K562 (cell line): ENCODE measurements at regions not wholly inside any gene's neighbourhood (a gene's known extent, or its start where the extent isn't known, plus 50 kb on each side); places are given as distances from the start of the nearest gene placed in this dataset.

Experiments used
- ATAC-seq: fragments of 200-7000 bp; cut with Tn5 transposase; 3 replicates; pipeline ENCODE4 v1.9.1; 2020; ENCODE audit warnings: moderate library complexity
- BruUV-seq: library from RNA; stranded (reverse); fragments of 400-500 nt; replicated peaks from 2 replicates; lab custom pipeline; 2021; lab: Mats Ljungman, UMichigan
- CTCF ChIA-PET: fragments of 300-600 bp; formaldehyde crosslinking; extraction: SDS; loops from one replicate; lab custom pipeline; 2021; ENCODE audit warnings: low intra/inter-chr PET ratio; lab: Yijun Ruan, JAX
- POLR2A ChIA-PET: fragments of 300-600, 350-650 bp; sonication (Branson Sonifier 250); formaldehyde crosslinking; extraction: SDS; loops from one replicate; lab custom pipeline; 2021; ENCODE audit warnings: antibody characterized with exemption, inconsistent platforms; lab: Yijun Ruan, JAX
- DNase-seq, 4 experiments: peaks; one replicate each; pipeline versions ENCODE4 v3.0.0 to v3.0.0-alpha.2; 2011 to 2018; ENCODE audit warnings: low spot score in 3 of 4, mixed read lengths in 3 of 4; ENCODE audit errors: extremely low read depth in 1 of 4
- FAIRE-seq: peaks from 2 replicates; lab custom pipeline; 2011; peaks lifted over from hg19 to GRCh38; lab: Jason Lieb, UNC
- H2AFZ ChIP-seq: 2 replicates; pipeline ENCODE4 v1.6.0; 2011; ENCODE audit warnings: low read depth, low read length, control low read depth, inconsistent platforms
- H3K27ac ChIP-seq: fragments of 200-600 bp; 3 replicates; pipeline ENCODE4 v1.8.0; 2011; ENCODE audit warnings: low read depth, mild to moderate bottlenecking, control low read depth, inconsistent platforms, low read length, moderate library complexity, mixed read lengths; ENCODE audit errors: extremely low read depth
- H3K27me3 ChIP-seq, 2 experiments: fragments of 300-600 bp in 1 of 2; 2 replicates in 1 of 2; 3 replicates in 1 of 2; pipeline versions ENCODE4 v1.6.0 to v1.8.0; 2011; ENCODE audit warnings: inconsistent platforms in 2 of 2, low read length in 2 of 2, mild to moderate bottlenecking in 1 of 2, mixed read lengths in 1 of 2, moderate library complexity in 1 of 2; ENCODE audit not compliant: control insufficient read depth in 2 of 2, insufficient read depth in 2 of 2
- H3K36me3 ChIP-seq: fragments of 300-600 bp; 3 replicates; pipeline ENCODE4 v1.8.0; 2011; ENCODE audit warnings: mild to moderate bottlenecking, low read length, inconsistent platforms; ENCODE audit not compliant: control insufficient read depth, insufficient read depth
- H3K4me1 ChIP-seq, 2 experiments: fragments of 200-600 bp in 1 of 2; replicated peaks in 1 of 2; 2 replicates in 1 of 2; 3 replicates in 1 of 2; pipeline versions ENCODE4 v1.5.1 to v1.8.0; 2011; ENCODE audit warnings: inconsistent platforms in 2 of 2, low read length in 2 of 2, mild to moderate bottlenecking in 1 of 2, mixed read lengths in 1 of 2, moderate library complexity in 1 of 2; ENCODE audit not compliant: control insufficient read depth in 2 of 2, insufficient read depth in 2 of 2
- H3K4me2 ChIP-seq: 2 replicates; pipeline ENCODE4 v1.6.1; 2011; ENCODE audit warnings: low read length, control low read depth, inconsistent platforms, mixed read lengths; ENCODE audit not compliant: insufficient read depth
- H3K4me3 ChIP-seq: fragments of 200-600 bp; sonication (generic), shearing (Covaris generic); 2 replicates; pipeline ENCODE4 v1.5.1; 2016; ENCODE audit warnings: control low read depth, inconsistent platforms
- H3K79me2 ChIP-seq: fragments of 200-600 bp; 3 replicates; pipeline ENCODE4 v1.8.0; 2011; ENCODE audit warnings: low read length, inconsistent platforms; ENCODE audit not compliant: control insufficient read depth, insufficient read depth
- H3K9ac ChIP-seq, 2 experiments: 2 replicates each; pipeline versions ENCODE4 v1.6.0 to v1.6.1; 2011; ENCODE audit warnings: low read depth in 2 of 2, low read length in 2 of 2, control low read depth in 1 of 2, inconsistent platforms in 1 of 2, mild to moderate bottlenecking in 1 of 2, mixed read lengths in 1 of 2; ENCODE audit not compliant: insufficient read depth in 1 of 2
- H3K9me1 ChIP-seq: one replicate; pipeline ENCODE4 v1.6.0; 2011; ENCODE audit warnings: inconsistent platforms, mild to moderate bottlenecking, low read length, moderate library complexity; ENCODE audit not compliant: control insufficient read depth, insufficient read depth
- H3K9me3 ChIP-seq: replicated peaks from 2 replicates; pipeline ENCODE4 v1.5.1; 2011; ENCODE audit warnings: low read depth, low read length, inconsistent platforms; ENCODE audit not compliant: control insufficient read depth, insufficient read depth
- H4K20me1 ChIP-seq: replicated peaks from 2 replicates; pipeline ENCODE4 v1.6.1; 2011; ENCODE audit warnings: low read length, inconsistent platforms, mixed read lengths; ENCODE audit not compliant: control insufficient read depth, insufficient read depth
- C11orf30 ChIP-seq: fragments of 450-650 bp; IDR thresholded peaks from 2 replicates; pipeline ENCODE4 v1.6.1; 2016; ENCODE audit warnings: low read depth, mild to moderate bottlenecking
- EWSR1 ChIP-seq: fragments of 450-650 bp; IDR thresholded peaks from 2 replicates; pipeline ENCODE4 v1.6.1; 2018; ENCODE audit warnings: borderline replicate concordance, mild to moderate bottlenecking, low read depth, moderate library complexity; ENCODE audit not compliant: partially characterized antibody
- NR2C2 ChIP-seq, 2 experiments: fragments of 200-800 bp in 1 of 2; sonication (Bioruptor generic) in 1 of 2; sonication (generic) in 1 of 2; formaldehyde crosslinking in 1 of 2; IDR thresholded peaks; 2 replicates each; pipeline versions ENCODE4 v1.6.1 to v1.8.0; 2016 to 2022; ENCODE audit warnings: mild to moderate bottlenecking in 1 of 2, missing compliant biosample characterization in 1 of 2, missing genetic modification characterization in 1 of 2, missing genetic modification reagents in 1 of 2
- ZNF197 ChIP-seq: fragments of 200-800 bp; sonication (Bioruptor generic); IDR thresholded peaks from 2 replicates; pipeline ENCODE4 v1.6.1; 2016; ENCODE audit warnings: low read depth, missing genetic modification characterization, missing compliant biosample characterization
- WGBS: fragments of 100-300 bp; shearing (Covaris generic); methylation state at CpG from one replicate; pipeline ENCODE4 v1.1.6; 2016; ENCODE audit warnings: low coverage, mixed read lengths; ENCODE audit not compliant: insufficient coverage; ENCODE audit errors: missing lambda C conversion rate; 5-methylcytosine and 5-hydroxymethylcytosine counted together
- in situ Hi-C: fragments of 300-500 bp; cut with MboI; formaldehyde crosslinking; loops from 4 replicates; pipeline ENCODE4 v1.15.0; 2018; ENCODE audit warnings: inconsistent platforms, mixed read lengths
- intact Hi-C: fragments of 100-400 bp; cut with micrococcal nuclease; formaldehyde crosslinking; loops from 2 replicates; pipeline ENCODE4 v1.14.2; 2022
- TF ChIP-seq, protein P1 (sequence below): fragments of 200-400 bp; formaldehyde crosslinking; IDR thresholded peaks from 2 replicates; pipeline ENCODE4 v1.6.1; 2017; ENCODE audit warnings: mild to moderate bottlenecking, low read depth, low read length, moderate library complexity

DNA sequence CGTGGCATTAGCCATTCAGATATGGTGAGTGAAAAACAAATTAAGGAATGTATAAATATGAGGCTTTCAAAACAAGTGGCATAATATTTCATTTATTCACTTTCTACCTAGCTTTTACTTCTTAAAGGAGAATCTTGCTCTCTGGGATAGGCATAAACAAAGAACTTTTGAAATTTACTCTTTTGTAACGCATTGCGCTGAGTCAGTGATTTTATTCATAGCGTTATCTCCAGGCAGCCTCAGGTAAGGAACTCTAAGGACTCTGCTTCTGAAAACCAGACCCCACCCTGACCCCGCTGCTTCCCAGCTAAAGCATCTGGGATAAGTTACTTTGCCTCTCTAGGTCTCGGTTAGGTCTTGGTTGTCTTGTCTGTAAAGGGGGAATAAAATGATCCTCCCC, 234.7 kb downstream of the MYLK4 start:
- Histone ChIP-seq H3K36me3 (no peaks in the 10 kb centered on the region), H3K79me2 (no peaks in the 10 kb centered on the region), H3K27me3 (peaks cover 23% of the 10 kb centered on the region in 2 experiments), H3K9me3 (0 out of 2 replicates have a peak, but pooled peaks cover 4% of the 10 kb centered on the region), H3K9ac (no peak overlapping the region), H4K20me1 (0 out of 2 replicates have a peak, but pooled peaks cover 2% of the 10 kb centered on the region), H3K9me1 (no peaks in the 10 kb centered on the region), H3K27ac (no peak overlapping the region), H3K4me1 (no peaks in the 10 kb centered on the region), H3K4me3 (no peak overlapping the region), H3K4me2 (no peak overlapping the region), H2AFZ (no peak overlapping the region)
- intact Hi-C loops: no loop called here
- no peak for TF ChIP-seq ZNF197 (CRISPR knock-in tag)
- TF ChIP-seq, protein P1, sequence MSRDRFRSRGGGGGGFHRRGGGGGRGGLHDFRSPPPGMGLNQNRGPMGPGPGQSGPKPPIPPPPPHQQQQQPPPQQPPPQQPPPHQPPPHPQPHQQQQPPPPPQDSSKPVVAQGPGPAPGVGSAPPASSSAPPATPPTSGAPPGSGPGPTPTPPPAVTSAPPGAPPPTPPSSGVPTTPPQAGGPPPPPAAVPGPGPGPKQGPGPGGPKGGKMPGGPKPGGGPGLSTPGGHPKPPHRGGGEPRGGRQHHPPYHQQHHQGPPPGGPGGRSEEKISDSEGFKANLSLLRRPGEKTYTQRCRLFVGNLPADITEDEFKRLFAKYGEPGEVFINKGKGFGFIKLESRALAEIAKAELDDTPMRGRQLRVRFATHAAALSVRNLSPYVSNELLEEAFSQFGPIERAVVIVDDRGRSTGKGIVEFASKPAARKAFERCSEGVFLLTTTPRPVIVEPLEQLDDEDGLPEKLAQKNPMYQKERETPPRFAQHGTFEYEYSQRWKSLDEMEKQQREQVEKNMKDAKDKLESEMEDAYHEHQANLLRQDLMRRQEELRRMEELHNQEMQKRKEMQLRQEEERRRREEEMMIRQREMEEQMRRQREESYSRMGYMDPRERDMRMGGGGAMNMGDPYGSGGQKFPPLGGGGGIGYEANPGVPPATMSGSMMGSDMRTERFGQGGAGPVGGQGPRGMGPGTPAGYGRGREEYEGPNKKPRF: no peak
- no peak for TF ChIP-seq EWSR1
- TF ChIP-seq NR2C2 (CRISPR knock-in tag; IDR thresholded peaks at IDR 0.05): no peak
- TF ChIP-seq NR2C2 (tag; IDR thresholded peaks at IDR 0.05): no peak
- no peak for TF ChIP-seq C11orf30
- no TSS peak for BruUV-seq
- in situ Hi-C loops: no loop called here
- ATAC-seq (no peak), FAIRE-seq (no peak), DNase-seq (no peak)
- WGBS: 0% methylated on average over 6 of the region's 6 CpGs
- POLR2A ChIA-PET: interaction anchor here (0.6 kb wide), 1 partner anchor 124 kb away, joined by 3 read pairs; no protein-coding TSS in a partner anchor
- CTCF ChIA-PET: no interaction called here
